ENCODE measurements at regions not wholly inside any gene's neighbourhood (a gene's known extent, or its start where the extent isn't known, plus 50 kb on each side); places are given as distances from the start of the nearest gene placed in this dataset.

DNA sequence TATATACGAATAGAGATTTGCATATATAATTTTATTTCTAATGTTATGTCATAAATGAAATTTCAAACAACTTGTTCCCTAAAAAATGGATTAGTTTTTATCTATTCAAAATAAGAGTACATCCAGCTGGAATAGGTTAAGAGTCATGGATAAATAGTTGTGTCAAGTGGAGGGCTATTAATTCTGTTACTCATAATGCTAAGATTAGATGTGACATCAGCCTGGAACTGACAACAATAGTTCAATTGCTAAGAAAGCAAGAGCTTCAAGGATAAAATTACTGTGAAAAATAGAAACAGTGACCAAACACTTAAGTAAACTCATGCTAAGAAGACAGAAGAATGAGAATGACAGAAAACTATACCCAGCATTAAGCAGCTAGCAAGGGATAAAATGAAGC, 92.2 kb upstream of the CDH9 start:
- TF ChIP-seq POLR2AphosphoS5 (IDR thresholded peaks at IDR 0.05; ENCODE audit: low read depth) (no peak), JUNB (IDR thresholded peaks at IDR 0.05; ENCODE audit: unreplicated experiment) (no peak), EZH2 (IDR thresholded peaks at IDR 0.05; ENCODE audit: low read depth, unreplicated experiment) (no peak), CREB1 (CRISPR knock-in tag; IDR thresholded peaks at IDR 0.05; ENCODE audit: low read depth) (no peak), ZNF331 (CRISPR knock-in tag; IDR thresholded peaks at IDR 0.05; ENCODE audit: low read depth) (no peak), EZH2phosphoT487 (IDR thresholded peaks at IDR 0.05; ENCODE audit: unreplicated experiment) (no peak), NANOG (IDR thresholded peaks at IDR 0.05; ENCODE audit: borderline replicate concordance) (no peak), ETS1 (IDR thresholded peaks at IDR 0.05) (no peak), ZNF114 (CRISPR knock-in tag; IDR thresholded peaks at IDR 0.05) (no peak), STAT1 (IDR thresholded peaks at IDR 0.05; ENCODE audit: unreplicated experiment) (no peak)
- TF ChIP-seq, protein P1, sequence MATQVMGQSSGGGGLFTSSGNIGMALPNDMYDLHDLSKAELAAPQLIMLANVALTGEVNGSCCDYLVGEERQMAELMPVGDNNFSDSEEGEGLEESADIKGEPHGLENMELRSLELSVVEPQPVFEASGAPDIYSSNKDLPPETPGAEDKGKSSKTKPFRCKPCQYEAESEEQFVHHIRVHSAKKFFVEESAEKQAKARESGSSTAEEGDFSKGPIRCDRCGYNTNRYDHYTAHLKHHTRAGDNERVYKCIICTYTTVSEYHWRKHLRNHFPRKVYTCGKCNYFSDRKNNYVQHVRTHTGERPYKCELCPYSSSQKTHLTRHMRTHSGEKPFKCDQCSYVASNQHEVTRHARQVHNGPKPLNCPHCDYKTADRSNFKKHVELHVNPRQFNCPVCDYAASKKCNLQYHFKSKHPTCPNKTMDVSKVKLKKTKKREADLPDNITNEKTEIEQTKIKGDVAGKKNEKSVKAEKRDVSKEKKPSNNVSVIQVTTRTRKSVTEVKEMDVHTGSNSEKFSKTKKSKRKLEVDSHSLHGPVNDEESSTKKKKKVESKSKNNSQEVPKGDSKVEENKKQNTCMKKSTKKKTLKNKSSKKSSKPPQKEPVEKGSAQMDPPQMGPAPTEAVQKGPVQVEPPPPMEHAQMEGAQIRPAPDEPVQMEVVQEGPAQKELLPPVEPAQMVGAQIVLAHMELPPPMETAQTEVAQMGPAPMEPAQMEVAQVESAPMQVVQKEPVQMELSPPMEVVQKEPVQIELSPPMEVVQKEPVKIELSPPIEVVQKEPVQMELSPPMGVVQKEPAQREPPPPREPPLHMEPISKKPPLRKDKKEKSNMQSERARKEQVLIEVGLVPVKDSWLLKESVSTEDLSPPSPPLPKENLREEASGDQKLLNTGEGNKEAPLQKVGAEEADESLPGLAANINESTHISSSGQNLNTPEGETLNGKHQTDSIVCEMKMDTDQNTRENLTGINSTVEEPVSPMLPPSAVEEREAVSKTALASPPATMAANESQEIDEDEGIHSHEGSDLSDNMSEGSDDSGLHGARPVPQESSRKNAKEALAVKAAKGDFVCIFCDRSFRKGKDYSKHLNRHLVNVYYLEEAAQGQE (IDR thresholded peaks at IDR 0.05; ENCODE audit: unreplicated experiment) = no peak
- TF ChIP-seq, protein P2, sequence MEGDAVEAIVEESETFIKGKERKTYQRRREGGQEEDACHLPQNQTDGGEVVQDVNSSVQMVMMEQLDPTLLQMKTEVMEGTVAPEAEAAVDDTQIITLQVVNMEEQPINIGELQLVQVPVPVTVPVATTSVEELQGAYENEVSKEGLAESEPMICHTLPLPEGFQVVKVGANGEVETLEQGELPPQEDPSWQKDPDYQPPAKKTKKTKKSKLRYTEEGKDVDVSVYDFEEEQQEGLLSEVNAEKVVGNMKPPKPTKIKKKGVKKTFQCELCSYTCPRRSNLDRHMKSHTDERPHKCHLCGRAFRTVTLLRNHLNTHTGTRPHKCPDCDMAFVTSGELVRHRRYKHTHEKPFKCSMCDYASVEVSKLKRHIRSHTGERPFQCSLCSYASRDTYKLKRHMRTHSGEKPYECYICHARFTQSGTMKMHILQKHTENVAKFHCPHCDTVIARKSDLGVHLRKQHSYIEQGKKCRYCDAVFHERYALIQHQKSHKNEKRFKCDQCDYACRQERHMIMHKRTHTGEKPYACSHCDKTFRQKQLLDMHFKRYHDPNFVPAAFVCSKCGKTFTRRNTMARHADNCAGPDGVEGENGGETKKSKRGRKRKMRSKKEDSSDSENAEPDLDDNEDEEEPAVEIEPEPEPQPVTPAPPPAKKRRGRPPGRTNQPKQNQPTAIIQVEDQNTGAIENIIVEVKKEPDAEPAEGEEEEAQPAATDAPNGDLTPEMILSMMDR (conservative IDR thresholded peaks at IDR 0.05; ENCODE audit: low read depth in 2 of 2) = no peak
- TF ChIP-seq, protein P3, sequence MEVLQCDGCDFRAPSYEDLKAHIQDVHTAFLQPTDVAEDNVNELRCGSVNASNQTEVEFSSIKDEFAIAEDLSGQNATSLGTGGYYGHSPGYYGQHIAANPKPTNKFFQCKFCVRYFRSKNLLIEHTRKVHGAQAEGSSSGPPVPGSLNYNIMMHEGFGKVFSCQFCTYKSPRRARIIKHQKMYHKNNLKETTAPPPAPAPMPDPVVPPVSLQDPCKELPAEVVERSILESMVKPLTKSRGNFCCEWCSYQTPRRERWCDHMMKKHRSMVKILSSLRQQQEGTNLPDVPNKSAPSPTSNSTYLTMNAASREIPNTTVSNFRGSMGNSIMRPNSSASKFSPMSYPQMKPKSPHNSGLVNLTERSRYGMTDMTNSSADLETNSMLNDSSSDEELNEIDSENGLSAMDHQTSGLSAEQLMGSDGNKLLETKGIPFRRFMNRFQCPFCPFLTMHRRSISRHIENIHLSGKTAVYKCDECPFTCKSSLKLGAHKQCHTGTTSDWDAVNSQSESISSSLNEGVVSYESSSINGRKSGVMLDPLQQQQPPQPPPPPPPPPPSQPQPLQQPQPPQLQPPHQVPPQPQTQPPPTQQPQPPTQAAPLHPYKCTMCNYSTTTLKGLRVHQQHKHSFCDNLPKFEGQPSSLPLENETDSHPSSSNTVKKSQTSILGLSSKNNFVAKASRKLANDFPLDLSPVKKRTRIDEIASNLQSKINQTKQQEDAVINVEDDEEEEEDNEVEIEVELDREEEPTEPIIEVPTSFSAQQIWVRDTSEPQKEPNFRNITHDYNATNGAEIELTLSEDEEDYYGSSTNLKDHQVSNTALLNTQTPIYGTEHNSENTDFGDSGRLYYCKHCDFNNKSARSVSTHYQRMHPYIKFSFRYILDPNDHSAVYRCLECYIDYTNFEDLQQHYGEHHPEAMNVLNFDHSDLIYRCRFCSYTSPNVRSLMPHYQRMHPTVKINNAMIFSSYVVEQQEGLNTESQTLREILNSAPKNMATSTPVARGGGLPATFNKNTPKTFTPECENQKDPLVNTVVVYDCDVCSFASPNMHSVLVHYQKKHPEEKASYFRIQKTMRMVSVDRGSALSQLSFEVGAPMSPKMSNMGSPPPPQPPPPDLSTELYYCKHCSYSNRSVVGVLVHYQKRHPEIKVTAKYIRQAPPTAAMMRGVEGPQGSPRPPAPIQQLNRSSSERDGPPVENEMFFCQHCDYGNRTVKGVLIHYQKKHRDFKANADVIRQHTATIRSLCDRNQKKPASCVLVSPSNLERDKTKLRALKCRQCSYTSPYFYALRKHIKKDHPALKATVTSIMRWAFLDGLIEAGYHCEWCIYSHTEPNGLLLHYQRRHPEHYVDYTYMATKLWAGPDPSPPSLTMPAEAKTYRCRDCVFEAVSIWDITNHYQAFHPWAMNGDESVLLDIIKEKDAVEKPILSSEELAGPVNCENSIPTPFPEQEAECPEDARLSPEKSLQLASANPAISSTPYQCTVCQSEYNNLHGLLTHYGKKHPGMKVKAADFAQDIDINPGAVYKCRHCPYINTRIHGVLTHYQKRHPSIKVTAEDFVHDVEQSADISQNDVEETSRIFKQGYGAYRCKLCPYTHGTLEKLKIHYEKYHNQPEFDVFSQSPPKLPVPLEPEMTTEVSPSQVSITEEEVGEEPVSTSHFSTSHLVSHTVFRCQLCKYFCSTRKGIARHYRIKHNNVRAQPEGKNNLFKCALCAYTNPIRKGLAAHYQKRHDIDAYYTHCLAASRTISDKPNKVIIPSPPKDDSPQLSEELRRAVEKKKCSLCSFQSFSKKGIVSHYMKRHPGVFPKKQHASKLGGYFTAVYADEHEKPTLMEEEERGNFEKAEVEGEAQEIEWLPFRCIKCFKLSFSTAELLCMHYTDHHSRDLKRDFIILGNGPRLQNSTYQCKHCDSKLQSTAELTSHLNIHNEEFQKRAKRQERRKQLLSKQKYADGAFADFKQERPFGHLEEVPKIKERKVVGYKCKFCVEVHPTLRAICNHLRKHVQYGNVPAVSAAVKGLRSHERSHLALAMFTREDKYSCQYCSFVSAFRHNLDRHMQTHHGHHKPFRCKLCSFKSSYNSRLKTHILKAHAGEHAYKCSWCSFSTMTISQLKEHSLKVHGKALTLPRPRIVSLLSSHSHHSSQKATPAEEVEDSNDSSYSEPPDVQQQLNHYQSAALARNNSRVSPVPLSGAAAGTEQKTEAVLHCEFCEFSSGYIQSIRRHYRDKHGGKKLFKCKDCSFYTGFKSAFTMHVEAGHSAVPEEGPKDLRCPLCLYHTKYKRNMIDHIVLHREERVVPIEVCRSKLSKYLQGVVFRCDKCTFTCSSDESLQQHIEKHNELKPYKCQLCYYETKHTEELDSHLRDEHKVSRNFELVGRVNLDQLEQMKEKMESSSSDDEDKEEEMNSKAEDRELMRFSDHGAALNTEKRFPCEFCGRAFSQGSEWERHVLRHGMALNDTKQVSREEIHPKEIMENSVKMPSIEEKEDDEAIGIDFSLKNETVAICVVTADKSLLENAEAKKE (CRISPR knock-in tag; IDR thresholded peaks at IDR 0.05) = no peak

All from GM23338 (cell line).